ENCODE measurements at regions not wholly inside any gene's neighbourhood (a gene's known extent, or its start where the extent isn't known, plus 50 kb on each side); places are given as distances from the start of the nearest gene placed in this dataset.

DNA sequence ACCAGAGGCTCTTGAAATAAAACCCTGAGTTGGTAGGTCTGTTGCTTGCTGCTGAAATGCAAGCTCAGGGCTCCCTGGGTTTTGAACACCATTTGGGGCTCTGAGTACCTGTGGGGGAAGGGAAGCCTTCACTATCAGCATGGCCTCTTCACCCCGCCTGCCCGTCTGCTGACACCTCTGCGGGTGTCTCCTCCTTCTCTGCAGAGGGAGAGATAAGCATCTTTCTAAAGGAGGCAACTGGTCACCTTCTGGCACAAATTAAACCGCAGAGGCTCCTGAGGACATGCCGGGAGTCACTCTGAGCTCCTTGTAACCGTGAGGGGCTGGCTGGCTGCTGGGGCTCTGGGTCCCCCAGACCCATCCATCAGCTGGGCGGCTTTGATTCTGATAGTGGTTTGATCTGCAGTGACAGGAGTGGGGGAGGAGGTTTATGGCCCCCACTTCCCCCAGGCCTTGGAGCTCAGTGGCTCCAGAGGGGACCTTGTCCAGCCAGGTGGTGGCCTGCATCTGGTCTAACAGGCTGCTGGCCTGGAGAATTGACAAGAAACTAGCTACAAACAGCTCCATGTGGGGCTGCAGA lies 123.5 kb downstream of the IRF8 start:
- in situ Hi-C loops (cut with HindIII; ENCODE audit: low pct_unique_long_range_greater_than_20kb, low sequenced_read_pairs) (no loop called here), intact Hi-C loops (cut with micrococcal nuclease; ENCODE audit: unreplicated experiment) (no loop called here)
- H3K9me3 ChIP-seq (ENCODE audit: control insufficient read depth, insufficient read depth, low read depth, low read length), result no peaks in the 10 kb centered on the region
- no peak overlapping the region for H3K27ac ChIP-seq (ENCODE audit: low read length)
- no peak for DNase-seq (ENCODE audit: low read depth, low spot score)
- ATAC-seq, result no peak
- H3K4me3 ChIP-seq (ENCODE audit: low read depth in 2 of 2, low read length in 2 of 2), result no peak overlapping the region
- POLR2A ChIA-PET, result interaction anchor here (1.1 kb wide), 1 partner anchor 203 kb away, joined by 5 read pairs; no protein-coding TSS in a partner anchor
- TF ChIP-seq SIN3A (IDR thresholded peaks at IDR 0.05; ENCODE audit: borderline replicate concordance, insufficient read depth, low read depth, low read length) (no peak), TCF7L2 (IDR thresholded peaks at IDR 0.05; ENCODE audit: low read depth, low read length) (no peak), POLR2AphosphoS5 (IDR thresholded peaks at IDR 0.05; ENCODE audit: low read depth, low read length) (no peak)
- TF ChIP-seq, protein P1, sequence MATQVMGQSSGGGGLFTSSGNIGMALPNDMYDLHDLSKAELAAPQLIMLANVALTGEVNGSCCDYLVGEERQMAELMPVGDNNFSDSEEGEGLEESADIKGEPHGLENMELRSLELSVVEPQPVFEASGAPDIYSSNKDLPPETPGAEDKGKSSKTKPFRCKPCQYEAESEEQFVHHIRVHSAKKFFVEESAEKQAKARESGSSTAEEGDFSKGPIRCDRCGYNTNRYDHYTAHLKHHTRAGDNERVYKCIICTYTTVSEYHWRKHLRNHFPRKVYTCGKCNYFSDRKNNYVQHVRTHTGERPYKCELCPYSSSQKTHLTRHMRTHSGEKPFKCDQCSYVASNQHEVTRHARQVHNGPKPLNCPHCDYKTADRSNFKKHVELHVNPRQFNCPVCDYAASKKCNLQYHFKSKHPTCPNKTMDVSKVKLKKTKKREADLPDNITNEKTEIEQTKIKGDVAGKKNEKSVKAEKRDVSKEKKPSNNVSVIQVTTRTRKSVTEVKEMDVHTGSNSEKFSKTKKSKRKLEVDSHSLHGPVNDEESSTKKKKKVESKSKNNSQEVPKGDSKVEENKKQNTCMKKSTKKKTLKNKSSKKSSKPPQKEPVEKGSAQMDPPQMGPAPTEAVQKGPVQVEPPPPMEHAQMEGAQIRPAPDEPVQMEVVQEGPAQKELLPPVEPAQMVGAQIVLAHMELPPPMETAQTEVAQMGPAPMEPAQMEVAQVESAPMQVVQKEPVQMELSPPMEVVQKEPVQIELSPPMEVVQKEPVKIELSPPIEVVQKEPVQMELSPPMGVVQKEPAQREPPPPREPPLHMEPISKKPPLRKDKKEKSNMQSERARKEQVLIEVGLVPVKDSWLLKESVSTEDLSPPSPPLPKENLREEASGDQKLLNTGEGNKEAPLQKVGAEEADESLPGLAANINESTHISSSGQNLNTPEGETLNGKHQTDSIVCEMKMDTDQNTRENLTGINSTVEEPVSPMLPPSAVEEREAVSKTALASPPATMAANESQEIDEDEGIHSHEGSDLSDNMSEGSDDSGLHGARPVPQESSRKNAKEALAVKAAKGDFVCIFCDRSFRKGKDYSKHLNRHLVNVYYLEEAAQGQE (IDR thresholded peaks at IDR 0.05; ENCODE audit: insufficient read depth in 1 of 2, low read depth in 2 of 2, low read length in 1 of 2), result no peak
- TF ChIP-seq, protein P2, sequence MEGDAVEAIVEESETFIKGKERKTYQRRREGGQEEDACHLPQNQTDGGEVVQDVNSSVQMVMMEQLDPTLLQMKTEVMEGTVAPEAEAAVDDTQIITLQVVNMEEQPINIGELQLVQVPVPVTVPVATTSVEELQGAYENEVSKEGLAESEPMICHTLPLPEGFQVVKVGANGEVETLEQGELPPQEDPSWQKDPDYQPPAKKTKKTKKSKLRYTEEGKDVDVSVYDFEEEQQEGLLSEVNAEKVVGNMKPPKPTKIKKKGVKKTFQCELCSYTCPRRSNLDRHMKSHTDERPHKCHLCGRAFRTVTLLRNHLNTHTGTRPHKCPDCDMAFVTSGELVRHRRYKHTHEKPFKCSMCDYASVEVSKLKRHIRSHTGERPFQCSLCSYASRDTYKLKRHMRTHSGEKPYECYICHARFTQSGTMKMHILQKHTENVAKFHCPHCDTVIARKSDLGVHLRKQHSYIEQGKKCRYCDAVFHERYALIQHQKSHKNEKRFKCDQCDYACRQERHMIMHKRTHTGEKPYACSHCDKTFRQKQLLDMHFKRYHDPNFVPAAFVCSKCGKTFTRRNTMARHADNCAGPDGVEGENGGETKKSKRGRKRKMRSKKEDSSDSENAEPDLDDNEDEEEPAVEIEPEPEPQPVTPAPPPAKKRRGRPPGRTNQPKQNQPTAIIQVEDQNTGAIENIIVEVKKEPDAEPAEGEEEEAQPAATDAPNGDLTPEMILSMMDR (IDR thresholded peaks at IDR 0.05), result no peak
- H3K27me3 ChIP-seq (ENCODE audit: control insufficient read depth, insufficient read depth, low read length), result peaks cover 2% of the 10 kb centered on the region; the same call in 1 of the 2 replicates
- no peaks in the 10 kb centered on the region for H3K4me1 ChIP-seq (ENCODE audit: control insufficient read depth, insufficient read depth, low read length)
- no peaks in the 10 kb centered on the region for H3K36me3 ChIP-seq (ENCODE audit: control insufficient read depth, insufficient read depth, low read length)
- BruUV-seq (replicated peaks), result no TSS peak
- CTCF ChIA-PET, result no interaction called here

DNA sequence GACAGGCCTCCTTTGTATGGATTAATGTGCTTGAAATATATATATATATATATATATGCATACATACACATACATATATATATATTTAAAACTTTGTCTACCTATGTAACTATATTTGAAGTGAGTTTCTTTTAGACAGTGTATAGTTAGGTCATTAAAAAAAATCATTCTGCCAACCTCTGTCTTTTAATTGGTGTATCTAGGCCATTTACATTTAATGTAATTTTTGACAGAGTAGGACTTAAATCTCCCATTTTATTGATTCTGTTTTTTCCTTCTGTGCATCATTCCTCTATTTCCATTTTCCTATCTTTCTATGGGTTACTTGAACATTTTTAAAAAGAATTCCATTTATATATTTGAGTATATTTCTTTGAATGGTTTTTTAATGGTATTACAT lies 125.2 kb downstream of the IRF8 start:
- POLR2A ChIA-PET, result no interaction called here
- in situ Hi-C loops (cut with HindIII; ENCODE audit: low pct_unique_long_range_greater_than_20kb, low sequenced_read_pairs), result no loop called here
- no peak for ATAC-seq
- no TSS peak for BruUV-seq (replicated peaks)
- H3K36me3 ChIP-seq (ENCODE audit: control insufficient read depth, insufficient read depth, low read length), result no peaks in the 10 kb centered on the region
- H3K4me3 ChIP-seq (ENCODE audit: low read depth in 2 of 2, low read length in 2 of 2), result no peak overlapping the region
- no peak overlapping the region for H3K27ac ChIP-seq (ENCODE audit: low read length)
- peaks cover 2% of the 10 kb centered on the region; the same call in 1 of the 2 replicates for H3K27me3 ChIP-seq (ENCODE audit: control insufficient read depth, insufficient read depth, low read length)
- no peak for DNase-seq (ENCODE audit: low read depth, low spot score)
- intact Hi-C loops (cut with micrococcal nuclease; ENCODE audit: unreplicated experiment), result no loop called here
- no peaks in the 10 kb centered on the region for H3K4me1 ChIP-seq (ENCODE audit: control insufficient read depth, insufficient read depth, low read length)
- no peaks in the 10 kb centered on the region for H3K9me3 ChIP-seq (ENCODE audit: control insufficient read depth, insufficient read depth, low read depth, low read length)
- TF ChIP-seq SIN3A (IDR thresholded peaks at IDR 0.05; ENCODE audit: borderline replicate concordance, insufficient read depth, low read depth, low read length) (no peak), TCF7L2 (IDR thresholded peaks at IDR 0.05; ENCODE audit: low read depth, low read length) (no peak), POLR2AphosphoS5 (IDR thresholded peaks at IDR 0.05; ENCODE audit: low read depth, low read length) (no peak)
- TF ChIP-seq, protein P1 (IDR thresholded peaks at IDR 0.05; ENCODE audit: insufficient read depth in 1 of 2, low read depth in 2 of 2, low read length in 1 of 2), result no peak
- TF ChIP-seq, protein P2 (IDR thresholded peaks at IDR 0.05), result no peak
- CTCF ChIA-PET, result no interaction called here

All from Panc1 (cell line).